Muscle of back (tissue), 3 donors: ENCODE measurements at regions not wholly inside any gene's neighbourhood (a gene's known extent, or its start where the extent isn't known, plus 50 kb on each side); places are given as distances from the start of the nearest gene placed in this dataset.
"Not testable (repeated sequence)": the region's sequence is repeated elsewhere in the genome, so short reads cannot be mapped to it uniquely, and the experiment has no call there.

ENCODE experiments used
- DNase-seq, 3 donors: peaks; one replicate each; pipeline versions ENCODE4 v3.0.0 to v3.0.0-alpha.2; 2013

DNA sequence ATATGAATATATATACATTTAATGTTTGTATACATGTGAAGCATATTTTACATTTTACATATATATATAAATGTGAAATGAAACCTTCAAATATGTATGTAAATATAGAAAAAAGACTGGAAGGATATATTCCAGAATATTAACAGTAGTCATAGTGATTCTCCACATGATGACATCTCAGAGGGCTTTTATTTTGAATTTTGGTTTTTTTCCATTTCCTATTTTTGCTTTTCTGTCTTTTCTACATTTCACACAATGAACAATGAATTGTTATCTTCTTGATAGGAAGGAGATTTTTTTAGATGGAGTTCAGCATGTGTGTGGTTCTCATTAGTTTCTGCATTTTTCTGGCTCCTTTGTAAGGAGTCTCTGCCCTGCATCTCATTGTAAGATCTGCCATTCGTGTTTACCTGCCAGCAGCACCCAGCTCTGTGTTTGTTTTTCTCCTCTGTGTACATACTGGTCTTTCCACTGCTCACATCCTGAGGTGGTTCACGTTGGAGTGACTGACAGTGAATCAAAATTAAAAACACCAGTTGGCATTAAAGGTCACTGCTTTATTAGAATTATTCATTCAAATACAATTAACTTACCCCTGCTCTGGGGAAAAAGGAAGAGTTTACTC, 425.3 kb upstream of the MDFIC2 start:
- DNase-seq: no peak

DNA sequence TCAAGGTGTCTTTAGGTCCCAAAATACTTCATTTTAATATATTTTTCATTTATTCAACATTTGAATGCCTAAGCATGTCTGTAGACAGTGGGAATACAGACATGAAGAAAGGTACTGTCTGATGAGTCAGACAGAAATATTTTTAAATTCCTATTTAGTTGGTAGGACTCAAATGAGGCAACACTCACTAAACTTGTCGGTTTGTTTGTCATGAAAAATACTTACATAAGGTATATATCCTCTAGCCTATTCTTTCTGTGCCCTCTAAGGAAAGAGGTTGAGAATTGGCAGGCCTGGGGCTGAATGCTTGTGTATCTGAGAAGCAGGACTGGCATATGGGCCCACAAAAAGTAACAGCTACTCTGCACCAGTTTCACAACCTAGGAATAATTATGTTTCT, 423.6 kb upstream of the MDFIC2 start:
- no peak for DNase-seq

DNA sequence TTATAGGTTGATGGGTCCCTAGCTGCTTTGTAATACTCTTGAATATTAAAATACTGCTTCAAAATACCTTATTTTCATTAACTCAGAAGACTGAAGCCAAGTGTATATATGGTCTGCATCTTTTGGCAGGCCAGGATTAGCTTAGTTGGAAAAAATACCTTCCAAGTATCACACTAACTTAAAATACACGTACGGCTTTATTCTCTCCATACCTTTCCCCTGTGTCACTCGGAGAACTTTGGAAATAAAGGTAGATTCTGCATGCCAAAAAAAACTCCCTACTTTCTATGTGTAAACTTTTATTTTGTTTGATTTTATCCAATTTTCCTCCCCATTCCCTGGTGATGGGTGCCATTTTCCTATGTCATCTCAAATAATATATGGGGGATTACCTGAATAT, 422.3 kb upstream of the MDFIC2 start:
- no peak for DNase-seq

DNA sequence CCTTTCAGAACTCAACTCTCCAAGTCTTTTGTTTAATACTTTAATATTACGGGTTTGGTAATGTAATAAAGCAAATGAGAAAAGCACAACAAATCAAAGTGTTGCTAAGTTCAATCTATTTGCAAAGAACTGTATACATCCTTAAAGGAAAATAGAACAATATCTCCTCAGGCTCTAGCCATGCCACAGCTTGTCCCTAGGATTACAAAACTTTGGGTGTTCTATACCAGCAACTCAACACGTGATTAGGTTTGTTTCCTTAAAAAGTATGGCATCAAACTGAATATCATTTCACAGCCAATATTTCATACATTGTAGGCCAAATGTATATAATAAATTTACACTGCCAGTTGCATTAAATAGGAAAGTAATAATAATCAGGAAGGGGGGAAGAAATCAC, 418.6 kb upstream of the MDFIC2 start:
- no peak for DNase-seq

DNA sequence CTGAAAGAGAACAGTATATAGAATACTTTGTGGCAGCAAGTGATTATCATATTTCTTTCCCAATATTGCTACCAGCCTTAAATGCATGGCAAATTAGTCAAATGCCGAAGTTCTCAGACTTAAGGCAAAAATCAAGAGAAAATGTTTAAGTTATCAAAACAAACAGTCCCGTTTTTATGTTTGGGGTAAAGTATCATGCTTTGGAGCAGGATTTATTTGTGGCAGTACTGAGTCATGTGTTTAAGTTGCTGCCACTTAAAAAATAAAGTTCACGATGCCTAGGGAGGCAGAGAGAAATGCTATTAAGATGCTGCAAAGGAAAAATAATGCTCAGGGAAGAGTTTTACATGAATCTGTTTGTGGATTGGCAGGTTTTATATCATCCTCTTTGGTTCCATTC, 417.4 kb upstream of the MDFIC2 start:
- DNase-seq: no peak

DNA sequence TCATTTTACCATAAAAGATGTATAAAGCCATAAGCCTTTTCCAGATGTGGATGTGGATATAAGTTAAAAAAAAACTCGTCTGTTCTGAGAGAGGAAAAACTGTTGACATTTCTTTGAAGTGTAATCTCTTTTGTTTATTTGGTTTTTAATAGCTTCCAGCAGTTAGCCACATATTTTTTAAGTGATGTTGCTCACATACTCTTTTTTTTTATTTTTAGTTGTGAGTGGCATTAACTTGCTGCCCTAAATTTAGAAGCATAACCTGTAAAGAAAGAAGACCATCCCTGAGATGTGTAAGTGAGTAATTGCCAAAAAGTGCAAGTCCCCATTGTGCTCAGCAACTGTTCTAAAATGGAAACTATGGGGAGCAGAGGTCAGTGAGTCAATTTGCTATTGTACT, 415.9 kb upstream of the MDFIC2 start:
- DNase-seq: no peak

DNA sequence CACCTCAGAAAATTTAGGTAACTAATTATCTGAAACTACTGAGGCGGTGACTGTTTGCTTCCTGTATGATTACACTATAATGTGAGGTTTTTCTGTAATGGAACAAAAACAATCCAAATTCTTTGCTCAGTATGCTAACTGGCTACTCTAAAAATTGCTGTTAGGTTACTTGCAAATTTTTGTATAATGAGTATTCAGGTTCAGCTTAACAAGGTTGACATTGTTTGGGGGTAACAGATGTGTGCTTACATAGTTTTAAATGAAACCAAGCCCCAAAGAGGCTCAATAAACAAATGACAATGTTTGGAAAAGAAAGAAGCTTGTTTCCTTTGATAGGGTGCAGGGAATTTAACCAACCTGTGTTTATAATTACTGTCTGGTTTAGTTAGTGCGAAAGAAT, 414.5 kb upstream of the MDFIC2 start:
- peak in 1 of 3 donors; percentile 21 for DNase-seq

DNA sequence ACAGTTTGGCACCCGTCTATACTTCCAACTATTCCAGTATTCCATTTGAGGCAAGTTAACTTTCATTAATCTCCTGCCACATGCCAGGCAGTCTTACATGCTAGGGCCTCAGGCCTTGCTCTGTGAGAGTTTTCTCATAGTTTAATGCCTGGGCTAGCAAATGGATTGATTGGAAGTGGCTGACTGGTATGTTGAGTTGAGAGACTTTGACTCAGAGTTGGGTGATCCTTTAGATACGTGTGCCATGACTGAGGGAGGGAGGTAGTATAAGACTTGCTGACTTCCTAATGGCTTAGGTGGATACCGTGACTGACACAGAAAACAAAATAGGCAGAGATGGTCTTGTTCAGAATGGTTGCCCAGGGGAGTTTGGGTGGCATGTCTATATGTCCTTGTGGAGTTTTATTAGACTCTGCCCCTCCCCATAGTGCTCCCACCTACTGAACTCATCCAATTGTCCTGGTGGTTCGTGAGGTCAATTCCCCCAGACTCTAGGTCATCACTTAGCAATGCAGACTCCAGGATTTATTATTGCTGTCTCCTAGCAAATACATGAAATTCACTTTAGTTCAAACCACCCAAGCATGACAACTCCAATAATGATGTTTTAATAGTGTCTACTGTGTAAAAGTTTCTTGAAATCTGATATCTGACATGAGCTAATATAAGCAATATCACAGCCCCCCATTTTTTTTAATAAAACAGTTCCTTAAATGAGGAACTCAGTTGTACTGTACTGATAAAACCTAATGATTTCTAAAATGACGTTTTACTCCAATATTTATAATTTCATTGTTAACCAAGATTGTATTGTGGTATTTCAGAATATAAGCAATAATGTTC, 413.9 kb upstream of the MDFIC2 start:
- no peak for DNase-seq

DNA sequence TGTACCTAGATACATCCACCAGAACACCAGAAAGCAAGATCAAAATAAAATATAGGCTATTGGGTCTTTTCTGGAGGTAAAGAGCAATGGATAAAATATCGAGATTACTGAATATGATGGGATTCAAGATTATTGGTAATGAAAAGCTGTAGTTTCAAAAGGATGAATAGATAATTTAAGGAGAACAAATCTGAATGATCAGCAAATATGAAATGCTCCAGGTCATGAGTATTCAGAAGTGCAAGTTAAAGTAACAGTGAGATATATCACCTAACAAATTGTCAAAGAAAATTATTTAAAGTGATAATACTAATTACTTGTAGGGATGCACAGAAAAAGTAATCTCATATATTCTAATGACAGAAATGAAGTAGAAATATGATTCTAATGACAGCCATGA, 409.6 kb upstream of the MDFIC2 start:
- no peak for DNase-seq

DNA sequence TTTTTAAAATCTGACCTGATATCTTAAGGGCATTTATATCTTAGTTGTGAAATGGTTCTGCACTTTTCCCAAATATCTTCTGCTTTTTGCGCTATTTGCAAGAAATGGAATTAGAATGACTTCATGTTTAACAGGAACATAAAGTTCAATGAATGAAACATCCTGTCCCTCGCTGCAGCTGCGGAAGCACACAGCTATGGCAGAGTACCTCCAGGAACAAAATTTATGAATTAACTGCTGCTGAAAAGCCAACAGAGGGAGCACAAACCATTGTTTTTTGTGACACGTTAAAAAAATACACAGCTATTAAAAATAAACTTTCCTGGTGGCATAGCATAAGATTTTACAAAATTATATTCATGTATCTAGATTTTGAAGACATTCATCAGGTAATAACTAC, 404.4 kb upstream of the MDFIC2 start:
- DNase-seq: peak; percentile 30 to 72 (median 48)

DNA sequence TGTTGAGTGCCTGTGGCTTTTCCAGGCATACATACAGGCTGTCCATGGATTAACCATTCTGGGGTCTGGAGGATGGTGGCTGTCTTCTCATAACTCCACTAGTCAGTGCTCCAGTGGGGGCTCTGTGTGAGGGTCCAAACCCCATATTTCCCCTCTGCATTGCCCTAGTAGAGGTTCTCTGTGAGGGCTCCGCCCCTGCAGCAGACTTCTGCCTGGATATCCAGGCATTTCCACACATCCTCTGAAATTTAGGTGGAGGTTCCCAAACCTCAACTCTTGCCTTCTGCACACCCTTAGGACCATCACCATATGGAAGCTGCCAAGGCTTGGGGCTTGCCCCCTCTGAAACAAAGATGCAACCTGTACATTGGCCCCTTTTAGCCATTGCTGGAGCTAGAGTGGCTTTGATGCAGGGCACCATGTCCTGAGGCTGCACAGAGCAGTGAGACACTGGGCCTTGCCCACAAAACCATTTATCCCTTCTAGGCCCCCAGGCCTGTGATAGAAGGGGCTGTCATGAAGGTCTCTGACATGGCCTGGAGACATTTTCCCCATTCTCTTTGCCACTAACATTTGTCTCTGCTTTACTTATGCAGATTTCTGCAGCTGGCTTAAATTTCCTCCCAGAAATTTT, 400.1 kb upstream of the MDFIC2 start:
- no peak for DNase-seq

DNA sequence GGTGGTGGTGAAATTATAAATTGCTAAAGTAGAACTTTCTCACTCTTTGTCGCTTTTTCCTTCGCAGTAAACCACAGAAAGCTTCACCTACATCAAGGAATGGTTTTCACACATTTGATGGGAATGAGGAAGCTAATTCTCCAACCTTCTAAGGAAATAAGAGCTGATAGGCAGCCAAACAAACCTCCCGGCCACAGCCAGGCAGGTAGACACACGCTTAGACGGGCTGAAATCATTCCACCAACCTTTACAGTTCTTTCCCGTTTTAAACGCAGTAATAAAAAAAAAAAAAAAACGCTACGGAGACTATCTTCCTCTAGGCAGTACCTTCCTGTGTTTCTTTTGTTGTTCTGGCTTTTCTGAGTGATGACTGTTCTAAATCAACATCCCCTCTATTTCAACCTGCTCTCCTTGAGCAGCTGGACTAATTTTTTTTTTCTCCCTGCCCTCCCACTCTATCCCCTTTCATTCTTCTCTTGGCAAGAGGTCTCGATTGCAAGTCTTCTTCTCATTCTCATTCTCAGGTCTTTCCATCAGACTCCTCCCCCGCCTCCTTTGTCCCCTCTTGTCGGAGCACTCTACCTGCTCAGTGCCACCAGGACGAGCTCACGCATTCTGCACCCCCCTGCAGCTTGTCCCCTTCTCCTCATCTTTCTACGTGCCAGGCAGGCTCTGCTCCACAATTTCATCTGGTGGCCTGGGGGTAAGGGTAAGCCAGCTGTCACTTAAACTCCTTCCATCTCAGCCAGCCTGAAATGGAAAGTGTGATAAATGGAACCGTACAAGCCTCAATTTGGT, 391.1 kb upstream of the MDFIC2 start:
- no peak for DNase-seq

DNA sequence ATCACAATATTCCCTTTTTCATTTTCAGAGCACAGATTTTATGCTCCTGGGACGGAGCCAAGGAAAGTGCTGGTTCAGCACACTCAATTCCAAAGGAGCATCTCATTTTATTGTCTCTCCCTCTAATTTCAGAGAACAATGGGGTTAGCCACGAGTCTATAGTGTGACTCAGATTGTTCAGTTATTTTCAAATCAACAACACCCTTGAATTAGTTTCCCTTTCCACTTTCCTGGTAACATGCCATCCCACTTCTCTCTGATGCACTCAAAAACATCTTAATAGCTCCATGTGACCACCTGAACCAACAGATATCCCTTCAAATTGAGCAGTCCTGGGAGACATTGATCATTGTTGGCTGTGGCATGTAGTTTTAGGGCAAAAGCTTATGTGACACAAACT, 389.7 kb upstream of the MDFIC2 start:
- no peak for DNase-seq

DNA sequence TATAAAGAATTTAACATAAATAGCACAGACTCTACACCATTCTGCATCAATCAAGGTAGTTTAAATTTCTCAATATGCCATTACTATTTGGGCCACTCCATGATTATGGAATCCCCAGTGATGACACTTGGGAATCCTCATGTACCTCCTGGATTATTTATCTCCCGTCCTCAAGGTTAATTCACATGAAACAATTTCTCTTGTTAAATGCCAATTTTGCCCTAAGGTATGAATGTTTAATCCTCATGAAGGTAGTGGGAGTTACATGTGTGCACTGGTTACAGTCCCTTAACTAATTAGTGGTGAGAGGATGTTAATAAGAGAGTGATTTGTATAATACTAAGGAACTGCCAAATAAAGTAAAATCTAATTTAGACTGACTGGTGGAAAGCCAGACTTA, 372.3 kb upstream of the MDFIC2 start:
- no peak for DNase-seq

DNA sequence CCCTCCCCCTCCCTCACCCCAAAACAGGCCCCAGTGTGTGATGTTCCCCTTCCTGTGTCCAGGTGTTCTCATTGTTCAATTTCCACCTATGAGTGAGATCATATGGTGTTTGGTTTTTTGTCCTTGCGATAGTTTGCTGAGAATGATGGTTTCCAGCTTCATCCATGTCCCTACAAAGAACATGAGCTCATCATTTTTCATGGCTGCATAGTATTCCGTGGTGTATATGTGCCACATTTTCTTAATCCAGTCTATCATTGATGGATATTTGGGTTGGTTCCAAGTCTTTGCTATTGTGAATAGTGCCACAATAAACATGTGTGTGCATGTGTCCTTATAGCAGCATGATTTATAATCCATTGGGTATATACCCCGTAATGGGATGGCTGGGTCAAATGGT, 363.4 kb upstream of the MDFIC2 start:
- not testable (repeated sequence) for DNase-seq

DNA sequence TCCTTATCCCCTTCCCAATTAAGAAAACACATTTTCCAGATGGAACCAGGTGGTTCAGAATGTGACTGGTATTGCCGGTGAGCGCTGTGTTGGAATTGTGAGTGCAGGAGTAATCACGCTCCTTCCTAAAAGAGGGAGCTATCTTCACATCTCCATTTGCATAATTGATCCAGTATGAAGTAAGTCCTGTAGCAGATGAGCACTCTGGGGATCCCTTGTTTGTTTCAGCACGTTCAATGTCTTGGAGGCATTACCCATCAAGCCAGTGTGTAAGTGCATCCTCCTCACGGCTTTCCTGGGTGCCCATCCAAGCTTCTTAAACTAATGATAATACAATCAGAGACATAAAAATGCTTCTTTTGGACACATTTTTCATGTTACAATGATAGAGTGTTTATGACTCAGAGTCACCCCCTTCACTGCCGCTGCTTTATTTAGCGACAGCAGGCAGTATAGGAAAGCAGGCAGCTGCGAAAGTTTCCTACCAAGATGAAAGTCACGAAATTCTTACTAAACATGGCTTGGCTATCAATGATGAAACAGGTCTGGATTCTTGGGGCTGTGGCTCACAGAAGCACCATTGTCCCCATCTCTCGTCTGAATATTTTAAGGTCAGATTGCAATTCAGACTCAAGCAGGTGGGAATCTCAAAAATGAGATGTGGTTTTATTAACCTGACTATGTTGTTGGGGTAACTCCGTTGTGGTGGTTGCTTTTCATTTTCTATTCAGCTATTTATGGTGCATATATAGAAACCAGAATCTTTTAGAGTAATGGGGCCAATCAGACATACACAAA, 346.3 kb upstream of the MDFIC2 start:
- DNase-seq: no peak

DNA sequence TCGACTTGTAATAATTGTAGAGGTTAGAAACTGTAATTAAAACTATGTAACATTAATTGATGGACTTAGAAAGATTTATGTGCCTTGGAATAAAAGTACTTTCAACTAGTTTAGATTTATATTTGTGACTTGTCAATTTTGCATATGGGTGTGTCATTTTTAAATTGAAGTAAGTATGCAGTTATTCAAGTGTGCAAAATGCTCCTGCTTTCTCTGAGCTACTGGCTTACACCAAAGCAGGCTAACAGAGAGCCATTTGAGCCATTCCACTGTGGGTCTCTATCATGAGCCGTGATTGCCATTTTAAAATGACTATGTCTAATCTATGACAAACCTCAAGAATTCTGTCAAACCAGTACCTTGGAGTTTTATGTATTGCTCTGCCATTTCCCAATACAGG, 345.0 kb upstream of the MDFIC2 start:
- DNase-seq: no peak

DNA sequence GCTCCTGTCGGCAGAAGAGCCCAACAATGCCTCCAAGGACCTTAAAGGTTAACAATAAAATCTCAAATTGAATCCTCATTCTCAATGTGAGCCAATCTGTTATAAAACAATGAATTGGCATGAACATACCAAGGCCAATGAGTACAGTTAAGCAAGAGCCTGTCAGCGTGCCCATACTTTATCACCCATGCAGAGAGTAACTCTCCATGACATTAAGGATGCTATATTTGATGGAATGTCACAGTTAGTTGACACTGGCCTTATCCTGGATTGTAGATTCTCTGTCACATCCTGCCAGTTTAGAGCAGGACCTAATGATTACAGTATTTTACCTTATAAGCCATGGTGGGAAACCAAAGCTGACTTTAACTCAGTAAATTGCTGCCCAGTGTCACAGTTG, 335.4 kb upstream of the MDFIC2 start:
- no peak for DNase-seq

DNA sequence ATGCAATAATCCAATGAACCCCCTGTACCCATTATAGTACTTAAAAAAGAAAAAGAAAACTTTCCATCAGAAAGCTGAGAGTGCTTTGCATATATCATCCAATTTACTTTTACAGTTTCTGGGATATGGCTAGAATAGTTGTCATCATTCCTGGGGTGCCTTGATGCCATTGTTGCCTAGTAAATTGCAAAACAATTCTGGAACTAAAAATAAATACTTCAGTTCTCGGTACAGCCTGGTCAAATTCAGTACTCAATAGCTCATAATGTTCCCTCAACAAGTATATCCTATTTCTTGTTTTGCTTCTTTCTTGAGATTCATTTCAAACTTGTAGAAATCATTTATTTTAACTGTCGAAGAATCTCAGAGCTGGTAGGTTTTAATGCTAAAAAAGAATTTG, 334.7 kb upstream of the MDFIC2 start:
- DNase-seq: peak in 1 of 3 donors; percentile 25

DNA sequence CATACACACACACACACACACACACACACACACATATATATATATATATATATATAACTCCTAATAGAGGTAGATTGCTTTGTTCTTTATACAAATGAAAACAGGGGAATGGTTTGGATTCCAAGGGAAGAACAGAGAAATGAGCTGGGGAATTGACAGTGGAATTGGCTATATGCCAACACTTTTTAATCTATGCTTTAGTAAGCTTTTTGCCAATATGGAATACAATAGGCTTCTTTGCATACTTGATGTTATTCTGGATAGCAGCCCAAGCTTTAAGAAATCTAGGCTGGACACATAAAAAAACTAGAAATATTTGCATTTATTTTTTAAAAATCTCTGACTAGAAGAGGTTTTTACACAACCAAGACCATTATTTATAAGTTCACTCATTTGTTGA, 334.2 kb upstream of the MDFIC2 start:
- DNase-seq: peak in 2 of 3 donors; percentile 10 to 47

DNA sequence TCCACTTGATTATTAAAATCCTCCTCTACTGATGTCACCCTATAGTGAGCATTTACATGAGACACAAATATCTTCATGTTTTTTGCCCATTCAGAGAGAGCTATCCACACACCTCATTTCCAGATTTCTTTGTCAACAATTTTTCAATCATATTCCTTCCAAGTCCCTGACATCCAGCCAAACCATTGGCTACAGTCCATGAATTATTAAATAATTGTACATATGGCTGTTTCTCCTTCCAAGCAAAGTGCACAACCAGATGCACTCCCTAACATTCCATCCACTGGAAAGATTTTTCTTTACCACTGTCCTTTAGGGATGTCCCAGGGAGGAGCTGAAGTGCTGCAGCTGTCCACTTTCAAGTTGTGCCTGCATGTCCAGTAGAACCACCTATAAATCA, 328.0 kb upstream of the MDFIC2 start:
- DNase-seq: peak; percentile 35 to 83 (median 55)

DNA sequence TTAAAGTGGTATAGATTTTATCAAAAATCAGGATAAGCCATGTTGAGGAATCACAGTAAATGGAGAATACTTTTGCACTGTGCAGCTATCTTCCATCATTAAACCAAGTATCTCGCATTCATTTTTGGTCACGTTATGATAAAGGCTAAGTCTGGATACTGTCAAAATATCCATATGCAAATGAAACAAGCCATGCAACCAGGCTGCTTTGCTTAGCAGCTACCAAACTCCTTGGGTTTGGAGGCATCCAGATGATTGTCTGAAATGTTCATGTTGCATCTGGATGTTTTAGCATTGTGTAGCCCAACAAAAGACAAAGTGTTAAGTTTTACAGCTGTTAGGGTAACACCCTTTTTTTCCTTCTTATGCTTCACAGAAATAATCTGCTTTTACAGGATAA, 322.9 kb upstream of the MDFIC2 start:
- DNase-seq: no peak
